SK-N-MC (cell line): ENCODE measurements at regions not wholly inside any gene's neighbourhood (a gene's known extent, or its start where the extent isn't known, plus 50 kb on each side); places are given as distances from the start of the nearest gene placed in this dataset.

ENCODE experiments used
- EZH2 ChIP-seq: fragments of 200-600 bp; sonication (generic); IDR thresholded peaks from one replicate; pipeline ENCODE4 v1.6.1; 2017; ENCODE audit warnings: antibody characterized with exemption
- POLR2AphosphoS5 ChIP-seq: IDR thresholded peaks from 2 replicates; pipeline ENCODE4 v1.6.1; 2012; ENCODE audit warnings: mild to moderate bottlenecking, low read depth, low read length, borderline replicate concordance

GRCh38 chr1:29959356-29959755, 723.0 kb downstream of the PTPRU start:
- TF ChIP-seq EZH2 (no peak), POLR2AphosphoS5 (no peak)
